ENCODE measurements at regions not wholly inside any gene's neighbourhood (a gene's known extent, or its start where the extent isn't known, plus 50 kb on each side); places are given as distances from the start of the nearest gene placed in this dataset.

GRCh38 chrX:789096-789495, 158.5 kb downstream of the SHOX start:
- Histone ChIP-seq H2BK120ac (ENCODE audit: low read depth, low read length) (no peak overlapping the region), H2BK12ac (ENCODE audit: low read length) (no peak overlapping the region), H4K91ac (ENCODE audit: low read depth, low read length, poor library complexity) (no peak overlapping the region), H3K23ac (ENCODE audit: low read depth, low read length, poor library complexity) (no peak overlapping the region), H3K9ac (ENCODE audit: low read depth, low read length, poor library complexity) (no peak overlapping the region), H3K36me3 (replicated peaks in 1 of 2; ENCODE audit: control insufficient read depth in 2 of 2, insufficient read depth in 2 of 2, low read length in 2 of 2) (no peaks in the 10 kb centered on the region), H3K18ac (ENCODE audit: low read length) (no peak overlapping the region), H2BK5ac (ENCODE audit: low read length) (peak overlapping the region; percentile 13), H3K27ac (replicated peaks; ENCODE audit: low read length) (no peak overlapping the region), H3K79me1 (ENCODE audit: low read depth, low read length) (no peaks in the 10 kb centered on the region), H3K27me3 (ENCODE audit: control insufficient read depth in 3 of 3, insufficient read depth in 3 of 3, low read depth in 1 of 3, low read length in 3 of 3) (peaks cover 0 to 27% (median 6%) of the 10 kb centered on the region in 3 experiments), H2AFZ (ENCODE audit: low read length) (no peak overlapping the region), H2AK5ac (ENCODE audit: low read depth, low read length) (no peak overlapping the region), H3K4me1 (ENCODE audit: control insufficient read depth in 2 of 2, insufficient read depth in 1 of 2, low read depth in 1 of 2, low read length in 2 of 2) (peaks cover 0 to 11% of the 10 kb centered on the region in 2 donors), H3K9me3 (replicated peaks in 1 of 2; ENCODE audit: control insufficient read depth in 2 of 2, insufficient read depth in 1 of 2, low read depth in 1 of 2, low read length in 2 of 2) (no peaks in the 10 kb centered on the region), H3K14ac (ENCODE audit: low read length) (no peak overlapping the region), H3K4me2 (ENCODE audit: insufficient read depth, low read length, poor library complexity, severe bottlenecking) (no peak overlapping the region), H3K4ac (ENCODE audit: low read length) (no peak overlapping the region), H3K4me3 (ENCODE audit: low read length in 2 of 2) (no peak overlapping the region), H2BK15ac (ENCODE audit: low read length) (no peak overlapping the region), H4K8ac (ENCODE audit: low read depth, low read length) (no peak overlapping the region)
- DNase-seq (ENCODE audit: low spot score): no peak
- no CpG with 5 or more reads among the region's 9 CpGs for WGBS, 2 donors (ENCODE audit: extremely low coverage in 2 of 2, insufficient read length in 2 of 2, insufficient replicate concordance in 1 of 2)

GRCh38 chrX:786441-786881, 155.9 kb downstream of the SHOX start:
- Histone ChIP-seq H2BK5ac (ENCODE audit: low read length) (no peak overlapping the region), H3K27me3 (ENCODE audit: control insufficient read depth in 3 of 3, insufficient read depth in 3 of 3, low read depth in 1 of 3, low read length in 3 of 3) (peaks cover 0 to 23% (median 9%) of the 10 kb centered on the region in 3 experiments), H3K27ac (replicated peaks; ENCODE audit: low read length) (no peak overlapping the region), H2BK120ac (ENCODE audit: low read depth, low read length) (no peak overlapping the region), H3K9me3 (replicated peaks in 1 of 2; ENCODE audit: control insufficient read depth in 2 of 2, insufficient read depth in 1 of 2, low read depth in 1 of 2, low read length in 2 of 2) (no peaks in the 10 kb centered on the region), H4K8ac (ENCODE audit: low read depth, low read length) (no peak overlapping the region), H3K4me1 (ENCODE audit: control insufficient read depth in 2 of 2, insufficient read depth in 1 of 2, low read depth in 1 of 2, low read length in 2 of 2) (peaks cover 6 to 14% of the 10 kb centered on the region in 2 donors), H3K4me2 (ENCODE audit: insufficient read depth, low read length, poor library complexity, severe bottlenecking) (no peak overlapping the region), H3K23ac (ENCODE audit: low read depth, low read length, poor library complexity) (no peak overlapping the region), H2BK15ac (ENCODE audit: low read length) (no peak overlapping the region), H3K36me3 (replicated peaks in 1 of 2; ENCODE audit: control insufficient read depth in 2 of 2, insufficient read depth in 2 of 2, low read length in 2 of 2) (no peaks in the 10 kb centered on the region), H3K79me1 (ENCODE audit: low read depth, low read length) (no peaks in the 10 kb centered on the region), H4K91ac (ENCODE audit: low read depth, low read length, poor library complexity) (no peak overlapping the region), H3K4ac (ENCODE audit: low read length) (no peak overlapping the region), H3K4me3 (ENCODE audit: low read length in 2 of 2) (no peak overlapping the region), H2AFZ (ENCODE audit: low read length) (no peak overlapping the region), H2BK12ac (ENCODE audit: low read length) (no peak overlapping the region), H2AK5ac (ENCODE audit: low read depth, low read length) (no peak overlapping the region), H3K9ac (ENCODE audit: low read depth, low read length, poor library complexity) (no peak overlapping the region), H3K18ac (ENCODE audit: low read length) (no peak overlapping the region), H3K14ac (ENCODE audit: low read length) (no peak overlapping the region)
- no peak for DNase-seq (ENCODE audit: low spot score)
- no CpG with 5 or more reads among the region's 6 CpGs for WGBS, 2 donors (ENCODE audit: extremely low coverage in 2 of 2, insufficient read length in 2 of 2, insufficient replicate concordance in 1 of 2)

- H3K36me3 ChIP-seq (replicated peaks in 1 of 2; ENCODE audit: control insufficient read depth in 2 of 2, insufficient read depth in 2 of 2, low read length in 2 of 2): no peaks in the 10 kb centered on the region
- no CpG with 5 or more reads among the region's 13 CpGs for WGBS, 2 donors (ENCODE audit: extremely low coverage in 2 of 2, insufficient read length in 2 of 2, insufficient replicate concordance in 1 of 2)
These were observed 154.2 kb downstream of the SHOX start for GRCh38 chrX:784829-785228.

GRCh38 chrX:781224-782204, 150.9 kb downstream of the SHOX start:
- H3K14ac ChIP-seq (ENCODE audit: low read length): no peak overlapping the region
- no peaks in the 10 kb centered on the region for H3K36me3 ChIP-seq (replicated peaks in 1 of 2; ENCODE audit: control insufficient read depth in 2 of 2, insufficient read depth in 2 of 2, low read length in 2 of 2)
- no peak overlapping the region for H4K8ac ChIP-seq (ENCODE audit: low read depth, low read length)
- no peak overlapping the region for H3K23ac ChIP-seq (ENCODE audit: low read depth, low read length, poor library complexity)
- no peak overlapping the region for H2BK12ac ChIP-seq (ENCODE audit: low read length)
- DNase-seq (ENCODE audit: low spot score): no peak
- H2BK120ac ChIP-seq (ENCODE audit: low read depth, low read length): no peak overlapping the region
- no peak overlapping the region for H3K4me2 ChIP-seq (ENCODE audit: insufficient read depth, low read length, poor library complexity, severe bottlenecking)
- peaks cover 0 to 2% of the 10 kb centered on the region in 2 donors for H3K9me3 ChIP-seq (replicated peaks in 1 of 2; ENCODE audit: control insufficient read depth in 2 of 2, insufficient read depth in 1 of 2, low read depth in 1 of 2, low read length in 2 of 2)
- H3K27me3 ChIP-seq (ENCODE audit: control insufficient read depth in 3 of 3, insufficient read depth in 3 of 3, low read depth in 1 of 3, low read length in 3 of 3): peaks cover 0 to 3% (median 0%) of the 10 kb centered on the region in 3 experiments
- peak overlapping the region in 1 of 2 donors; percentile 10 for H3K4me3 ChIP-seq (ENCODE audit: low read length in 2 of 2)
- no peak overlapping the region for H3K27ac ChIP-seq (replicated peaks; ENCODE audit: low read length)
- H3K9ac ChIP-seq (ENCODE audit: low read depth, low read length, poor library complexity): peak overlapping the region; percentile 37
- H2AK5ac ChIP-seq (ENCODE audit: low read depth, low read length): no peak overlapping the region
- WGBS, 2 donors (ENCODE audit: extremely low coverage in 2 of 2, insufficient read length in 2 of 2, insufficient replicate concordance in 1 of 2): no CpG with 5 or more reads among the region's 28 CpGs
- H3K4ac ChIP-seq (ENCODE audit: low read length): no peak overlapping the region
- no peak overlapping the region for H2BK15ac ChIP-seq (ENCODE audit: low read length)
- H2AFZ ChIP-seq (ENCODE audit: low read length): peak overlapping the region; percentile 59
- peak overlapping the region; percentile 35 for H3K18ac ChIP-seq (ENCODE audit: low read length)
- no peak overlapping the region for H2BK5ac ChIP-seq (ENCODE audit: low read length)
- H3K79me1 ChIP-seq (ENCODE audit: low read depth, low read length): no peaks in the 10 kb centered on the region
- peaks cover 4 to 7% of the 10 kb centered on the region in 2 donors for H3K4me1 ChIP-seq (ENCODE audit: control insufficient read depth in 2 of 2, insufficient read depth in 1 of 2, low read depth in 1 of 2, low read length in 2 of 2)
- no peak overlapping the region for H4K91ac ChIP-seq (ENCODE audit: low read depth, low read length, poor library complexity)

More at GRCh38 chrX:784829-785228, 154.2 kb downstream of the SHOX start:
- H3K4me1 ChIP-seq (ENCODE audit: control insufficient read depth in 2 of 2, insufficient read depth in 1 of 2, low read depth in 1 of 2, low read length in 2 of 2): peaks cover 7 to 11% of the 10 kb centered on the region in 2 donors
- H3K27ac ChIP-seq (replicated peaks; ENCODE audit: low read length): no peak overlapping the region
- H3K4me3 ChIP-seq (ENCODE audit: low read length in 2 of 2): no peak overlapping the region
- H2BK15ac ChIP-seq (ENCODE audit: low read length): no peak overlapping the region
- no peak overlapping the region for H2BK120ac ChIP-seq (ENCODE audit: low read depth, low read length)
- H2BK5ac ChIP-seq (ENCODE audit: low read length): no peak overlapping the region
- H3K9me3 ChIP-seq (replicated peaks in 1 of 2; ENCODE audit: control insufficient read depth in 2 of 2, insufficient read depth in 1 of 2, low read depth in 1 of 2, low read length in 2 of 2): no peaks in the 10 kb centered on the region
- H2AFZ ChIP-seq (ENCODE audit: low read length): no peak overlapping the region
- no peak for DNase-seq (ENCODE audit: low spot score)
- H2AK5ac ChIP-seq (ENCODE audit: low read depth, low read length): peak overlapping the region; percentile 74
- H3K79me1 ChIP-seq (ENCODE audit: low read depth, low read length): no peaks in the 10 kb centered on the region
- H3K4ac ChIP-seq (ENCODE audit: low read length): no peak overlapping the region
- no peak overlapping the region for H3K9ac ChIP-seq (ENCODE audit: low read depth, low read length, poor library complexity)
- no peak overlapping the region for H3K4me2 ChIP-seq (ENCODE audit: insufficient read depth, low read length, poor library complexity, severe bottlenecking)
- H2BK12ac ChIP-seq (ENCODE audit: low read length): no peak overlapping the region
- no peak overlapping the region for H4K91ac ChIP-seq (ENCODE audit: low read depth, low read length, poor library complexity)
- H3K14ac ChIP-seq (ENCODE audit: low read length): no peak overlapping the region
- peaks cover 0 to 6% (median 3%) of the 10 kb centered on the region in 3 experiments for H3K27me3 ChIP-seq (ENCODE audit: control insufficient read depth in 3 of 3, insufficient read depth in 3 of 3, low read depth in 1 of 3, low read length in 3 of 3)
- H3K18ac ChIP-seq (ENCODE audit: low read length): peak overlapping the region; percentile 64
- H3K23ac ChIP-seq (ENCODE audit: low read depth, low read length, poor library complexity): no peak overlapping the region
- no peak overlapping the region for H4K8ac ChIP-seq (ENCODE audit: low read depth, low read length)
